SJCRH30 (cell line): ENCODE measurements at regions not wholly inside any gene's neighbourhood (a gene's known extent, or its start where the extent isn't known, plus 50 kb on each side); places are given as distances from the start of the nearest gene placed in this dataset.
A peak's percentile ranks its signal among the peaks of the same experiment; 100 is the strongest.

ENCODE experiments used
- DNase-seq, 2 experiments: peaks; one replicate each; pipeline ENCODE4 v3.0.0-alpha.2; 2015 to 2020
- H3K27ac ChIP-seq: fragments of 250-450 bp; sonication (Bioruptor Pico); 2 replicates; pipeline ENCODE4 v1.5.1; 2020; ENCODE audit warnings: mild to moderate bottlenecking, moderate library complexity
- H3K27me3 ChIP-seq: fragments of 250-450 bp; sonication (Bioruptor Pico); 2 replicates; pipeline ENCODE4 v1.5.1; 2020; ENCODE audit warnings: mild to moderate bottlenecking, moderate library complexity
- H3K36me3 ChIP-seq: fragments of 250-450 bp; sonication (Bioruptor Pico); 2 replicates; pipeline ENCODE4 v1.5.1; 2020; ENCODE audit warnings: mild to moderate bottlenecking, moderate library complexity
- H3K4me1 ChIP-seq: fragments of 250-450 bp; sonication (Bioruptor Pico); 2 replicates; pipeline ENCODE4 v1.5.1; 2020; ENCODE audit warnings: mild to moderate bottlenecking, moderate library complexity
- H3K4me3 ChIP-seq: fragments of 250-450 bp; sonication (Bioruptor Pico); 2 replicates; pipeline ENCODE4 v1.5.1; 2020; ENCODE audit warnings: mild to moderate bottlenecking, moderate library complexity
- H3K9me3 ChIP-seq: fragments of 250-450 bp; sonication (Bioruptor Pico); replicated peaks from 2 replicates; pipeline ENCODE4 v1.5.1; 2020; ENCODE audit warnings: mild to moderate bottlenecking, moderate library complexity

DNA sequence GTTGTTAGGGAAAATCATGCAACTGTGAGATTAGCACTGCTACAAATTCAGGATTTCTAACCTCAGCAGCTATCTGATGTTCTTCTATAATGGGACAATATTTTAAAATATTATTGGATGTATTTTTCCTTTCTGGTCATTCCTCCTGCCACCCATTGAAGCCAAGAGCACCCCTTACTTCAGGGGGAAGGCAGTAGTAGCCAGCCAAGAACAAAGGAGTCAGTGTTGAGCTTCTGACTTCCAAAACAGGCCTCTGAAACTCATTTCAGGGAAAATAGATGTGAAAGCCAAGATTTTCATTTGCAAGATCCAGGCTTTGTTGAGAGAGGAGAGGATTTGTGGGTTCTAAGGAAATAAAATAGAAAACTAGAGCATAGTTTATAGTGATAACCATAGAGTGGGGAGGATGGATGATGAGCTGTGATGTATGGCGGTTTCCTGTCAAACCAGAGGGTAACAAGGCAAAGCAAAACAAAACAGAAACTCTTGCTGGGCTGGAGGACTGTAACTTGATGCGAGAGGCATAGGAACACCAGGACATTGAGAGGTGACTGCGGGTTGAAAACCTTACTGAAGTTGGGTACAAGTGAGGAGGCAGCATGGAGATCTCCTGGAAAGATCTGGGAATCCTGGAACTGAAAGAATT, 173.7 kb upstream of the LEF1 start:
- Histone ChIP-seq H3K4me3 (no peak overlapping the region), H3K27me3 (no peaks in the 10 kb centered on the region), H3K4me1 (peaks cover 26% of the 10 kb centered on the region), H3K36me3 (no peaks in the 10 kb centered on the region), H3K9me3 (no peaks in the 10 kb centered on the region), H3K27ac (no peak overlapping the region)
- DNase-seq = no peak

DNA sequence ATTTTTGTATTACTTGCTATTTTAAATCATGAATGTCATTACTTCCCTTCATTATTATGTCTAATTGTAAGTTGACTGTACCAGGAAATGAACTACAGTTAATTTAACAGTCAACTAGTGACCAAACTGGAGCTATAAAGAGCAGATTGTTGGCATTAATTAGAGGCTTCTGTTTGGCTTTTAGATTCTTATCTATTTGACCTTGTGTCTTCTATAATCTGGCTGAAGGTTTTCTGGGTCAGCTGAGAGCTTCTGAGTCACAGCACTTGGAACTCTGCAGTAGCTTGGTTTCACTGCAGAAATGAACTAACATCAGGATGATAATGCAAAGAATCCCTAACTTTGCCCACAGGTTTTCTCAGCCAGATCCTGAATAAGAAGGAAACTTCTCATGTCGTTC, 169.2 kb upstream of the LEF1 start:
- Histone ChIP-seq H3K27me3 (no peaks in the 10 kb centered on the region), H3K4me1 (peaks cover 12% of the 10 kb centered on the region)
- no peak for DNase-seq

DNA sequence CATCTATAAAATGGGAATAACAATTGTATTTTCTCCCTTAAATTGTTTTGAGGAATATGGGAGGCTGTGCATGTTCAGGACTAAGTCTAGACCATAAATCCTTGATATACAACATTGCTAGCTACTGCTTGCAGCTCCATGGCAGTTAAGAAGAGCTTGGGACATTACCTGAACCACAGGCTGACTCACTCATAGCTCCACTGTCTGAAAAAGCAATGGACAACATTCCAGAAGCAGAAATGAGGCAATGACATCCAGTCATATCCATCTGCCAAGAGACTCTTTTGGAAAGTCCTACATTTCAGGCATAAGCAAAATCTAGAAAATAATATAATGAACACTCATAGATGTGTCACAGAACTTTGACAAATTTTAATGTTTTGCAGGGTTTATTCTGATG, 167.3 kb upstream of the LEF1 start:
- Histone ChIP-seq H3K9me3 (no peaks in the 10 kb centered on the region), H3K4me3 (no peak overlapping the region), H3K36me3 (no peaks in the 10 kb centered on the region), H3K27ac (no peak overlapping the region), H3K4me1 (peaks cover 12% of the 10 kb centered on the region), H3K27me3 (no peaks in the 10 kb centered on the region)
- no peak for DNase-seq

More for the DNA sequence above, 169.2 kb upstream of the LEF1 start:
- Histone ChIP-seq H3K4me3 (no peak overlapping the region), H3K36me3 (no peaks in the 10 kb centered on the region), H3K9me3 (no peaks in the 10 kb centered on the region), H3K27ac (no peak overlapping the region)

DNA sequence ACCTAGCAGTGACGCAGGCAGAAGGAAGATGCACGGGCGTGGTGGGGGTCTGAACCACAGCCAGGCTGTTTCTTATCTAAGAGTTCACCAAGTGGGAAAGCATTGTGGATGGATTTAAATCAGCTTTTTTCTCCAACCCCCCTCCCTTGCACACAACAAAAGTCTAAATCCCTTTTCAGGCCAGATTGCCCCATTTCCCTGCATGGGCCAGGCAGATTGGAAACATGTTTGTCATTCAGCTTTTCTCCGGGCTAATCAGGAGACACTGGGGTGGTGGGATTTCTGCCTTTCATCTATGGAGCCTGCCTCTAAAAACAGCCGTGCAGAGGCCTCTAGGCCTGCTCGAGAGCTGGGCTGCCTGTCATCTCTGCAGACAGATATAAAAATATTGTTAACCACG, 166.3 kb upstream of the LEF1 start:
- no peak overlapping the region for H3K4me3 ChIP-seq

DNA sequence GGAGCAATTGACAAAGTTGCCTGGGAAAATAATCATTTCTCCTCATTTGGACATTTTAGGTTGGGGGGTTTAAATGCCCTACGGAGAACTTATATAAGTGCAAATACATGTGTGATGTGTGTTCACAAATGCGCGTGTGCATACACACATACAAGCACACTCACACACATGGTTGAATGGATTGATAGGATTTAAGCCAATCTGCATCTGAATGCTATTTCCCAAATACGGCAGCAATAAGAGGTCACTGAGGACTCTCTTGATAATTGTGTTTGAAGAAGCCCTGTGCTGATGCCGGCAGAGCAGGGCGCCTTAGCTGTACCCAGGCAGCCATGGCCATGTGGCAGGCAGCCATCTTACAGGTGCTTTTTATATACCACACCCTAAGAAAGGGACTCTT, 165.3 kb upstream of the LEF1 start:
- Histone ChIP-seq H3K9me3 (no peaks in the 10 kb centered on the region), H3K4me1 (peaks cover 12% of the 10 kb centered on the region), H3K36me3 (no peaks in the 10 kb centered on the region), H3K4me3 (no peak overlapping the region), H3K27ac (no peak overlapping the region), H3K27me3 (no peaks in the 10 kb centered on the region)
- no peak for DNase-seq

More for the DNA sequence above, 166.3 kb upstream of the LEF1 start:
- no peak overlapping the region for H3K27ac ChIP-seq
- H3K27me3 ChIP-seq = no peaks in the 10 kb centered on the region
- H3K36me3 ChIP-seq = no peaks in the 10 kb centered on the region
- no peak for DNase-seq
- no peaks in the 10 kb centered on the region for H3K9me3 ChIP-seq
- H3K4me1 ChIP-seq = peaks cover 12% of the 10 kb centered on the region

DNA sequence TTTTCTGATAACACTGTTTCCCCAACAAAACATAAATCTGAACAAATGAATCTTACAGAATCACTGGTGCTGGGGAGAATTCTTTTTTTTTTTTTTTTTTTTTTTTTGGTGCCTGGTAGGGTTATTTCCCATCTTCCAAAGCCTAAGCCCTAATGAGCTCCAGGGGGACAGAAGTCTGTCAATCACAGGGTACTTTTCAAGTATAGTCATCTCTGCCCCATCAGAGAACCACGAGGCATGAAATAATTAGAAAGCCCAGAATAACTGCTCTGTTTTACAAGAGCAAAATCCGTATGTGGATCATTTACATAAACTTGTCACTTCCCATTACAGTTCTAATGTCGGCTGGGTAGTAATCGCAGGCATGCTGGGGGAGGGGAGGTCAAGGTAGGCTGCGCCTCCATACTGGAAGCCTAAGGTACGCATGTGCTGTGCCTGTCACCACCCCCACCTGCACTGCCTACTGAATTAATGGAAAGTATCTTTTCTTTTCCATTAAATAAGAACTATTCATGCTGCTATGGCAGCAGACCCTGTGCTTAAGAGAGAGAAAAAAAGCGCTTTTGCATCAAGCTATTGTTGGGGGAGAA, 164.7 kb upstream of the LEF1 start:
- Histone ChIP-seq H3K4me1 (peaks cover 12% of the 10 kb centered on the region), H3K4me3 (no peak overlapping the region), H3K27ac (no peak overlapping the region), H3K36me3 (no peaks in the 10 kb centered on the region), H3K9me3 (no peaks in the 10 kb centered on the region), H3K27me3 (no peaks in the 10 kb centered on the region)
- no peak for DNase-seq

DNA sequence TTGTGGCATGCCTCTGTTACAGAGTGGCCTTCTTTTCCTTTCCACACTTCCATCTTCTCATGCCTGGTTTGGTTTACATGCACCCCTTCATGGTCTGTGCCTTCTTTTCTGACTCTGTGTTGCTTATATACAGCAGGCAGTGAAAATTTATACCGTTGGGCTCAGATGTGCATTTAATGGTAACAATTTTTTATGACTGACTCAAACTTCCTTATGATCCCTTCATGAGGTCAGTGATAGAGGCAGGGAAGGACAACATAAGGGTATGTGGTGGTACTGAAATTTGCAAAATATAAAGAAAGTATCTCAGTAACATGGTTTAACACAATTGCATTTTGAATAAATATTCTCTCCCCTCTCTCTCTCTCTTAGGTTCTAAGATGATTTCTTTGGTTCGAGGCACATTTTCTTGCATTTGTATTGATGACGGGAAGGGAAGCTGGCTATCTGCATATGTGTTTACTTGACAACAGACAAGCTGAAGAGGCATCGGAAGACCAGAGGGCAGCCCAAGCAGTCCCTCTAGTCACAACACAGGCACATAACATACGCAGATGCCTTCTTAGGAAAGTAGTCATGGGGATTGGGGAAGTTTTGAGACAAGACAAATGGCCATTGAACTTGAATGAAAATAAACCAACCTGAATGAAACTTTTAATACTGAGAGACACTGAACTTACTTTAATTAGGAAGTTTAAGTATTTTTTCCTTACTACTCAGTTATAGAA, 163.3 kb upstream of the LEF1 start:
- Histone ChIP-seq H3K27me3 (no peaks in the 10 kb centered on the region), H3K4me1 (no peaks in the 10 kb centered on the region), H3K9me3 (no peaks in the 10 kb centered on the region), H3K36me3 (no peaks in the 10 kb centered on the region), H3K27ac (no peak overlapping the region), H3K4me3 (no peak overlapping the region)
- no peak for DNase-seq

DNA sequence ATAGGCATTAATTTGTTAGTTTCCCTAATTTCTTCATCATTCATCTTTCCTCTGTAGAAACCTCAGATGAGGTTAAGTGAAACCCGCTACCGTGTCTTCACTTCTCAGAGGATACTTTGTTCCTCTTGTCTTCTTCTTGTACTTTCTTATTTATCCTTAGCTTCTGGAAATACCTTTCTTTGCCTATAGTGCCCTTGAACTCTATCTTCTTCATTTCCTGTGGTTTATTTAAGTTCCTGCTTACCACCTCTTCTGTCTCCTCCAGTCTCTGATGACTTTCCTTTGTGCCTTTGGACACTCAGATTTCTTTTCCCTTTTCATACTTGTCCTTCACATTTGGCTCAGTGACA, 159.6 kb upstream of the LEF1 start:
- H3K9me3 ChIP-seq = no peaks in the 10 kb centered on the region
- DNase-seq = no peak
- H3K4me1 ChIP-seq = peaks cover 3% of the 10 kb centered on the region; the same call in 1 of the 2 replicates
- H3K27ac ChIP-seq = no peak overlapping the region
- H3K36me3 ChIP-seq = no peaks in the 10 kb centered on the region
- H3K4me3 ChIP-seq = no peak overlapping the region
- no peaks in the 10 kb centered on the region for H3K27me3 ChIP-seq

DNA sequence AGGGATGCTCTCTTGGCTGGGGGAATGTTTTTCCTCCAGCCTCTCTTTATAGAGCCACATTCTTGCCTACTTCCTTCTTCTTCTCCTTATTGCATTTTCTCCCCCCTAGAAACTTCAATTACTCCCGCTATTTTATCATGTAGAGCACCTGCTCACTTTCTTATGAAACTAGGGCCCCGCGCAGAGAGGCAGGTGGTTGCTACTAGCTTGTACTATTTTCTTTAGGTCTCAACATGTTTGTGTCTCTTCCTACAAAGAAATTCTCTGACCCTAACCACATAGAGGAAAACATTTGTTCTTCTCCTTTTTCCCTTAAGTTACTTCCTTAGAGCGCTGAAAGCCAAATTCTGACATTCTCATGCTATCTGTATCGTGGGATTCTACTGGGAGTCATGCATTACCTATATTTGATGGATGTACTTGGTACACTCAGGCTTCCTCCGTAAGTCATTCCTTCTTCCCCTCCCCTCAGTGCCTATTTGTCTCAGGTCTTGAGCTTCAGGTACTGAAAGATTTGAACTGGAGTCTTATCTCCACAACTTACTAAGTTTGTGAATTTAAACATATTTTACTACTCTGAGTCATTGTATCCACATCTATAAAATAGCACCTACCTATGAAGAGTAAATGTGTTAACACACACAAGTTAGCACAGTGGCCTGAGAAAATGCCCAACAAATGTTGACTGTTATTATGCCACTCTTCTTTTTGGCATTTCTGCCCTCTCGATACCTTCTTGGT, 159.1 kb upstream of the LEF1 start:
- DNase-seq = no peak
- Histone ChIP-seq H3K9me3 (no peaks in the 10 kb centered on the region), H3K27ac (no peak overlapping the region), H3K36me3 (no peaks in the 10 kb centered on the region), H3K4me1 (peaks cover 3% of the 10 kb centered on the region; the same call in 1 of the 2 replicates), H3K27me3 (no peaks in the 10 kb centered on the region), H3K4me3 (no peak overlapping the region)

DNA sequence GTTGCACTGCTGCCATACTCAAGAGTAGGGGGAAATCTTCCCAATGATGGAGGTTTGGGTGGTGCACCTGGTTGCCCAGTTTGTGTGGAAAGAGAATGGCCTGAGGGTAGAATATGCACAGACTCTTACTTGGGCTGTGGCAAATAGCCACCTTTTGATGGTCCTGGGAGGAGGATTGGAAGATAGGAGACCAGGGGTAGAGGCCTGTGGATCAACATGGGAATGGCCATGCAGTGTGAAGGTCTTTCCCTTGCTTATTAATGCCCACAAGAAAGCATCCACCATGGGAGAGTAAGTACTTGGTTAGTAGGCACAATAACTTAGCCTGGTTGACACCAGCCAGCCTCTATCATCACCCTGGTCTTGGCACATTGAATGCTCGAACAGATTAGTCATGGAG, 156.8 kb upstream of the LEF1 start:
- Histone ChIP-seq H3K4me3 (no peak overlapping the region), H3K4me1 (peaks cover 3% of the 10 kb centered on the region; the same call in 1 of the 2 replicates), H3K27me3 (no peaks in the 10 kb centered on the region), H3K9me3 (no peaks in the 10 kb centered on the region; the same call in 1 of the 2 replicates), H3K27ac (no peak overlapping the region), H3K36me3 (no peaks in the 10 kb centered on the region)
- DNase-seq = no peak

DNA sequence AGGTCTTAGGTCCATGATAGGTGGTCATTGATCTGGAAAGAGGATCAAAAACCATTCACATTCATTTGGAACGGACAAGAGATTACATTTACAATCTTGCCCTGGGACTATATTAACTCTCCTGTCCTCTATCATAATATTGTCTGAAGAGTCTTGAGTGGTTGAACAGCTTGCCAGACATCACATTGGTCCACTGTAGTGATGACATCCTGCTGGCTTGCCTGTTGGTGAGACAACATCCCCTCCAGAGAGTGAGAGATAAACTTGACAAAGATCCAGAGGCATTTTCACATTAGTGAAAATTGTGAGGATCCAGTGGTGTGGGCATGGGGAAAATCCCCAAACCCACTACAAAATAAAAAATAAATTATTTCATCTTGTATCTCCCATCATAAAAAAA, 155.7 kb upstream of the LEF1 start:
- no peaks in the 10 kb centered on the region for H3K36me3 ChIP-seq
- no peaks in the 10 kb centered on the region for H3K27me3 ChIP-seq
- H3K9me3 ChIP-seq = no peaks in the 10 kb centered on the region; the same call in 1 of the 2 replicates
- no peak overlapping the region for H3K27ac ChIP-seq
- H3K4me1 ChIP-seq = peaks cover 9% of the 10 kb centered on the region
- no peak for DNase-seq
- H3K4me3 ChIP-seq = no peak overlapping the region

DNA sequence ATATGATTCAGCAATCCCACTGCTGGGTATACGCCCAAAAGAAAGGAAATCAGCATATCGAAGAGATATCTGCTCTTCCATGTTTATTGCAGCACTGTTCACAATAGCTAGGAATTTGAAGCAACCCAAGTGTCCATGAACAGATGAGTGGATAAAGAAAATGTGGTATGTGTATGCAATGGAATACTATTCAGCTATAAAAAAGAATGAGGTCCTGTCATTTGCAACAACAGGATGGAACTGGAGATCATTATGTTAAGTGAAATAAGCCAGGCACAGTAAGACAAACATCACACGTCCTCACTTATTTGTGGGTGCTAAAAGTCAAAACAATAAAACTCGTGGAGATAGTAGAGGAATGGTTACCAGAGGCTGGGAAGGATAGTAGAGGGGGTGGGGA, 153.8 kb upstream of the LEF1 start:
- Histone ChIP-seq H3K36me3 (no peaks in the 10 kb centered on the region), H3K4me3 (no peak overlapping the region), H3K4me1 (peaks cover 9% of the 10 kb centered on the region), H3K27me3 (no peaks in the 10 kb centered on the region), H3K9me3 (no peaks in the 10 kb centered on the region; the same call in 1 of the 2 replicates), H3K27ac (no peak overlapping the region)
- no peak for DNase-seq

DNA sequence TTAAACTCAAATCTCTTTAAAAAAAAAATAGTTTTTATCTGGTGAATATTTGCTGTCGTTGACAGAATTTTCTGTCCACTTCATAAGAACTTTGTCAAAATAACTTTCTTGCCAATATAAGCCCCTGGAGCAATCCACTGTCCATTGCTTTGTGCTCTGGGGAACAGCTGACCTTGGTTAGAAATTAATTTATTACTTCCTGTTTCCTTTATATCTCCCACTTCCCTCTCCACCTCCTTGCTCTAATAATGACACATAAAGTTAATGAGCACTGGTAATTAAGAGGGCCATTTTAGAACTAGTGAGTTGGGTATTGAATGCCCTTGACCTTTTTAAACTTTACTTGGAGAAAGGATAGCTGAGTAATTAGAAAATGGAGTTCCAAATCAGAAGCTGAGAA, 151.3 kb upstream of the LEF1 start:
- Histone ChIP-seq H3K36me3 (no peaks in the 10 kb centered on the region), H3K4me1 (peaks cover 19% of the 10 kb centered on the region), H3K4me3 (no peak overlapping the region), H3K27ac (no peak overlapping the region), H3K27me3 (no peaks in the 10 kb centered on the region), H3K9me3 (no peaks in the 10 kb centered on the region; the same call in 1 of the 2 replicates)
- peak in 1 of 2 experiments; percentile 20 for DNase-seq

DNA sequence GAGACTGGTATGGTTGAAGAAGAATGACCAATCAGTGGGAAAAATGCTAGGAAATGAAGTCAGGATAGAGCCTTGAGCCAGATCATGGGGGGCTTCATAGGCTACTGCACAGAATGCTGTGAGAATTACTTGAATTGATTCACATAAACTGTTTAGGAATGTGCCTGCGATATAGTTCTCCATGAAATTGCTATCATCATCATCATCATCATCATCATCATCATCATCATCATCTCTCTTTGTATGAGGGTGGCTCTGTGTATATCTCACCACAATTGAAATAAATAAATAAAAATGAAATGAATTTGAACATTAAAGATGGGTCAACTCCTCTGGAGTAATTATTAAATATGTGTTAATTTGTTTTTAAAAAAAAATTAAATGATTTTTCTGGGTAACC, 148.6 kb upstream of the LEF1 start:
- Histone ChIP-seq H3K27ac (no peak overlapping the region), H3K36me3 (no peaks in the 10 kb centered on the region), H3K9me3 (no peaks in the 10 kb centered on the region; the same call in 1 of the 2 replicates), H3K27me3 (no peaks in the 10 kb centered on the region), H3K4me3 (no peak overlapping the region), H3K4me1 (peaks cover 21% of the 10 kb centered on the region)
- DNase-seq = no peak

DNA sequence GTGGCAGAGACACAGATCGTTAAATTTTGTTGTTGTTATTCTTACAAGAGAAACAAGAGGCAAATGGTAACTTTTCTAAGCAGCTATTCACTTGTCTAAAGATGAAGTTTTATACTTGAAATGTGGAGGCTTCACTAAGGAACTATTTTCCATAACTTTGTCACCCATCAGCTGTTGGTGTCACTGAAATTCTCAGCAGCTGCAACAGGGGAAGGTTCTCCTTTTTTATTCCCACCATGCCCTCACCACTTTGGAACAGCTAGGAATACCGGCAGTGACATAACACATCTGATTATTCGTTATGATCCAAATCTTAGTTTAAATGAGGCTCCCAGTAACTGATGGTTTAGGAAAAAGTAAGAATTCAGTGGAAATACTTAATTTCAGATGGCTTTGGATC, 147.0 kb upstream of the LEF1 start:
- H3K4me1 ChIP-seq = peaks cover 21% of the 10 kb centered on the region
- peak; percentile 63 to 82 for DNase-seq
- H3K27ac ChIP-seq = peak overlapping the region; percentile 82
- no peak overlapping the region for H3K4me3 ChIP-seq
- H3K36me3 ChIP-seq = no peaks in the 10 kb centered on the region
- no peaks in the 10 kb centered on the region for H3K27me3 ChIP-seq
- peaks cover 3% of the 10 kb centered on the region; the same call in 1 of the 2 replicates for H3K9me3 ChIP-seq
